Activated CD8-positive, alpha-beta memory T cell treated with anti-CD3 and anti-CD28 coated beads for 24 hours (primary cell): ENCODE measurements at regions not wholly inside any gene's neighbourhood (a gene's known extent, or its start where the extent isn't known, plus 50 kb on each side); places are given as distances from the start of the nearest gene placed in this dataset.

Source experiments
- DNase-seq: peaks from one replicate; pipeline ENCODE4 v3.0.0-alpha.2; 2020

DNA sequence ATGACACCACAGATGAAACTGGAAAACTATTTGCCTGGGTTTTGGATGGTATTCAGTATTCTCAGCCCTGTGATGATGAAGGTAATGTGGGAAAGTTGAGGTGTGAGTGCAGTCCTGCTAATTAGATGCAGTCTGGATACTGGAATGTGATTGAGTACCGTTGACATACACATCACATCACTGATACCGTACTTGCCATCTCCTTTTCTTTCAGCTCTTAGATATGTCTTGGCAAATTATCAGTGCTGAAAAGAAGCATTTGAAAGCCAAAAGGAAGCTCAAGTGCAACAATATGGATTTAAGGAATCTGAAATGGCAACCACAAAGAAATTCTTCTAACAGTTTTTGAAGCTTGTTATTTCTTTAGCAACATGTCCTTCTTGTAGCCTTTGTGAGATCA lies 381.4 kb upstream of the TGFBR2 start:
- no peak for DNase-seq

GRCh38 chr3:30226601-30227151 lies 379.7 kb upstream of the TGFBR2 start:
- DNase-seq: no peak

- no peak for DNase-seq
Observed at GRCh38 chr3:30227571-30228301, 378.7 kb upstream of the TGFBR2 start.

DNA sequence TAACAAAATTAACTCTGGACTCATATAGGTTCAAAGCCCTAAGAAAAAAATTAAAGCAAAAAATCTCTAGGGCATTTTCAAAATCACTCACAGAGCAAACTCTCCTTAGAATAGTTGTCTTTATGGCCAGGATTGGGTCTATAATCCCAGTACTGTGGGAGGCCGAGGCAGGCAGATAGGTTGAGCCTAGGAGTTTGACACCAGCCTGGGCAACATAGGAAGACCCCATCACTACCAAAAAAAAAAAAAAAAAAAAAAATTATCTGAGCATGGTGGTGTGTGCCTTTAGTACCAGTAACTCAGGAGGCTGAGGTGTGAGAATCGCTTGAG lies 378.1 kb upstream of the TGFBR2 start:
- no peak for DNase-seq

- no peak for DNase-seq
Observed at GRCh38 chr3:30231277-30232141, 374.9 kb upstream of the TGFBR2 start.

- no peak for DNase-seq
Observed at GRCh38 chr3:30232142-30232541, 374.3 kb upstream of the TGFBR2 start.

- DNase-seq: no peak
Observed at GRCh38 chr3:30233913-30234646, 372.3 kb upstream of the TGFBR2 start.

GRCh38 chr3:30236011-30236410 lies 370.4 kb upstream of the TGFBR2 start:
- no peak for DNase-seq

- DNase-seq: no peak
Observed at GRCh38 chr3:30241721-30242120, 364.7 kb upstream of the TGFBR2 start.

- DNase-seq: no peak
Observed at GRCh38 chr3:30245858-30246622, 360.4 kb upstream of the TGFBR2 start.

DNA sequence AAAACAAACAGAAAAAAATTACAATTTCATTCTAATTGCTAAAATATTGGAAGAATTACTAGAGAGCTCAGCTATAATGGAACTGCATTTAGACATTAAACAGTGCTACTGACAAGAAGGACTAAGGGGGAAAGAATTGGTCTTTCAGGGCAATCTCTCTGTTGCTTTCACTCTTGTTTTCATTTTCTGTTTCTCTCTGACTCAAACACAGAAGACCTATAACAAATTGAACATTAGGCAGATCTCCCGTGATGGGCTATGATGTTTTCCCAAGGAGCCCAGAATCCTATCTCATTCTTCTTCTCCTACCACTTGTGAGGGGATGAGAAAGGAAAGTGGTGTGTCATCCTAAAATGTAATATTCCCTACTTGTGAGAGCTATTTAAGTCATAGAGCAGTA lies 358.0 kb upstream of the TGFBR2 start:
- no peak for DNase-seq

DNA sequence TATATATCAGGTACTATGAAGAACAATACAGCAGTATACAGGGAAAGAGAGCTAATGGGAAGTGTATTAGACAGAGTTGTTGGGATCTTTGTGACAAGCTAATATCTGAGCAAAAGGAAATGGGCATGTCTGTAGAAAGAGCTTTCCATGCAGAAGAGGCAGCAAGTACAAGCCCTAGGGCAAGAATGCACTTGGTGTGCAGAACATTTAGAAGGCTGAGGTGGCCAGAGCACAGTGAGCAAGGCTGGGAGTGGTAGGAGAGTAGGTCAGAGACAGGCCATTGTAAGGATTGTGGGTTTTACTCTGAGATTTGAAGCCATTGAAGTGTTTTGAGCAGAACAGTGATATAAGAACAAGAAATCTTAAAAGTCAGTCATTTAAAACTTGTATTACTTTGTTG lies 353.9 kb upstream of the TGFBR2 start:
- no peak for DNase-seq

- no peak for DNase-seq
Observed at GRCh38 chr3:30253832-30254231, 352.6 kb upstream of the TGFBR2 start.

- DNase-seq: no peak
Observed at GRCh38 chr3:30256474-30256873, 349.9 kb upstream of the TGFBR2 start.

GRCh38 chr3:30258426-30259392 lies 347.7 kb upstream of the TGFBR2 start:
- DNase-seq: no peak

DNA sequence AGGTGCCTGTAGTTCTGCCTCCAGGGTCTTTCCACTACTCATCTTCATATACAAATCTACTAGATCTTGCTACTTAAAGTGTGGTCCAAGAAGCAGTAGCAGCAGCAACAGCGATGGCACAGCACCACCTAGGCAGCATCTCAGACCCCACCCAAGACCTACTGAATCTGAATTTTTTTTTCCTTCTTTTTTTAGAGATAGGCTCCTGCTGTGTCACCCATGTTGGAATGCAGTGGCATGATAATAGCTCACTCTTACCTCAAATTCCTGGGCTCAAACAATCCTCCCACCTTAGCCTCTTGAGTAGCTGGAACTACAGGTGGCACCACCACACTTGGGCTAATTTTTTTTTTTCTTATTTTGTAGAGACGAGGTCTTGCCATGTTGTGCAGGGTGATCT lies 346.7 kb upstream of the TGFBR2 start:
- no peak for DNase-seq

GRCh38 chr3:30260762-30261161 lies 345.6 kb upstream of the TGFBR2 start:
- DNase-seq: no peak

- DNase-seq: no peak
Observed at GRCh38 chr3:30263238-30263924, 343.0 kb upstream of the TGFBR2 start.

- no peak for DNase-seq
Observed at GRCh38 chr3:30263925-30264313, 342.5 kb upstream of the TGFBR2 start.

GRCh38 chr3:30266524-30266923 lies 339.9 kb upstream of the TGFBR2 start:
- no peak for DNase-seq

- no peak for DNase-seq
Observed at GRCh38 chr3:30268288-30268687, 338.1 kb upstream of the TGFBR2 start.
